HG03460 (cell line): ENCODE measurements at regions not wholly inside any gene's neighbourhood (a gene's known extent, or its start where the extent isn't known, plus 50 kb on each side); places are given as distances from the start of the nearest gene placed in this dataset.

ENCODE experiments used
- ATAC-seq: cut with Tn5 transposase; IDR thresholded peaks from one replicate; pipeline ENCODE4 v1.9.1; 2021; ENCODE audit not compliant: unreplicated experiment

DNA sequence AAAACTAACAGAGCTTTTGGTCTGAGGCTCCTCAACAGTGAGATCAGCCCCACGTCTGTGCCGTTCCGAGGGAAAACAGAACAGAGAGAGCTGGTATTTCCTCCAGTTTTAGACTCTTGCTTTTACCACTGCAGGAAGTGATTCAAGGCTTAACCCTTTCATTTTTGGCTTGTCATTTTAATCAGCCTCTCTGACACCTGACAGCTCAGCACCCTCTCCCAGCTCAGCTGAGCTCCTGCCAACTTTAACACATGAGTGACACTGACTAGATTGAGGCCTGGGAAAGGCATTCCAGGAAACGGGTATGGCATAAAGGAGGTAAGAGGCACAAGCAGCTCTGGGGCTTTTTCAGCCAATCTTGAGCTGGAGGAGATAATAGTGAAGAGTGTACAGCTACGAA lies 239.4 kb upstream of the SKOR2 start:
- ATAC-seq: no peak

GRCh38 chr18:47485221-47485797 lies 233.8 kb upstream of the SKOR2 start:
- no peak for ATAC-seq

DNA sequence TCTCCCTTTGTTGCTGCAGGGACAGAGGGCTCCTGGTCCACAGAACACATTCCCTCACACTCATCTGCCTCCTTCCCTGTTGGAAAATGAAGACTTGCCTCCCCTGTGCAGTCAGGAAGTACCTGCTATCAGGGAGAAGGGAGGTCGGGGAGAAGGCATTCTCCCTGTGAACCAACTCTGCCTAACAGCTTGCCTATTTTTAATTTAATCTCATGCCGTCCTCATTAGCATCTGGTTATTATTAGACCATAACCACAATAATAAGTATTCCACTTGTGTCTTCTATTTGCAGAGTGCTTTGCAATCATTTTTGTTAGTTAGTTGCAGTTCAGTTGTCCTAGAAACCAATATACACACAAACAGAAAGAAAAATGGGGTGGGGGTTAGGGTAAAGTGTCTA lies 232.6 kb upstream of the SKOR2 start:
- no peak for ATAC-seq

- no peak for ATAC-seq
Measured at GRCh38 chr18:47480166-47480565, 228.7 kb upstream of the SKOR2 start.

- no peak for ATAC-seq
Measured at GRCh38 chr18:47471784-47472183, 220.3 kb upstream of the SKOR2 start.

DNA sequence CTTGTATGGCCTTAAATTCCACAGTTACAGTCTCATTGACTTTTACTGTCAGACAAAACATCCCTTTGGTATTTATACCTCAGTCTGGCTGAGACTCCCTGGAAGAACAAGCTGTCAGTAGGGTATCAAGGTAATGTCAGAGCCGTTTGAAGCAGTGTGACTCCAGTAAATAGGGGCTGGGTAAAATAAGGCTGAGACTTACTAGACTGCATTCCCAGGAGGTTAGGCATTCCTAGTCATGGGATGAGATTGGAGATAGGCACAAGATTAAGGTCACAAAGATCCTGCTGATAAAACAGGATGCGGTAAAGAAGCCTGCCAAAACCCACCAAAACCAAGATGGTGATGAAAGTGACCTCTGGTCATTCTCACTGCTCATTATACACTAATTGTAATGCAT lies 219.5 kb upstream of the SKOR2 start:
- ATAC-seq: no peak

- ATAC-seq: no peak
Measured at GRCh38 chr18:47469576-47469975, 218.1 kb upstream of the SKOR2 start.

- ATAC-seq: no peak
Measured at GRCh38 chr18:47461977-47462376, 210.5 kb upstream of the SKOR2 start.

GRCh38 chr18:47461406-47461948 lies 210.0 kb upstream of the SKOR2 start:
- ATAC-seq: no peak

- ATAC-seq: no peak
Measured at GRCh38 chr18:47458483-47458882, 207.0 kb upstream of the SKOR2 start.

DNA sequence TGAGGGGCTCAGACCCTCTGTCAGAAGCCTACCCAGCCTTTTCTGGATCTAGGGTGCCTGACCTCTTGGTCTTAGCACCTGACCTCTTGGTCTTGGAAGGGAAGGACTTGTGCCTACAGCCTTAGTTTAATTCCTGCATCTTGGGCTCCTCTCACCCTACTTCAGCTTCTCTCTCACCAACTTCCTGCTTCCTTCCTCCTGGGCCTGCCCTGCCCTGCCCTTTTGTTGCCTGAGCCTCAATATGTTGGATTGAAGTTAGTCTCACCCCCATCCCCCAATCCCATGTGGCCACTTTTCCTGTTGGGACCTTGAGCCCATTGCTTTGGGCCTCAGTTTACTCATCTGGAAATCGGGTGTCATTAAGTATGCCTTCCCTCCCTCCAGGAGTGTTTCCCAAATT lies 206.2 kb upstream of the SKOR2 start:
- ATAC-seq: no peak

GRCh38 chr18:47453038-47453437 lies 201.6 kb upstream of the SKOR2 start:
- ATAC-seq: no peak

- ATAC-seq: no peak
Measured at GRCh38 chr18:47448956-47449355, 197.5 kb upstream of the SKOR2 start.

DNA sequence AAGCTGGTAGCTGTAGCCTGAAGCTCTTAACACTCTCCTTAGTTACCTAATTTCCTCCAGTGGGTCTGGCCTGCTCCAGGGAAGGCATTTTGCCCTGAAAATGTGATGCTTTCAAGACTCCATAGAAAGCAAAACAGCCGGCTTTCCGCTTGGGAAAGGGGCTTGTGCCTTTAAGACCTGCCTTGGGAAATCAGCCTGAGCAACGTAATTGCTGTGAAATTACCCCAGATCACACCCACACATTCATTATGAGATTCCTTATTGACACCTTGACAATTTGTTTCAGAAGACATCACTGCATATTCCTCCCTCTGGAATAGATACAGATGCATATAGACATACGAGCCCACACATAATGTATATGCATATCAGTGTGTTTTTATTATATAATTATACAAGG lies 190.5 kb upstream of the SKOR2 start:
- ATAC-seq: no peak

- no peak for ATAC-seq
Measured at GRCh38 chr18:47438001-47438400, 186.5 kb upstream of the SKOR2 start.

GRCh38 chr18:47436871-47437270 lies 185.4 kb upstream of the SKOR2 start:
- no peak for ATAC-seq

DNA sequence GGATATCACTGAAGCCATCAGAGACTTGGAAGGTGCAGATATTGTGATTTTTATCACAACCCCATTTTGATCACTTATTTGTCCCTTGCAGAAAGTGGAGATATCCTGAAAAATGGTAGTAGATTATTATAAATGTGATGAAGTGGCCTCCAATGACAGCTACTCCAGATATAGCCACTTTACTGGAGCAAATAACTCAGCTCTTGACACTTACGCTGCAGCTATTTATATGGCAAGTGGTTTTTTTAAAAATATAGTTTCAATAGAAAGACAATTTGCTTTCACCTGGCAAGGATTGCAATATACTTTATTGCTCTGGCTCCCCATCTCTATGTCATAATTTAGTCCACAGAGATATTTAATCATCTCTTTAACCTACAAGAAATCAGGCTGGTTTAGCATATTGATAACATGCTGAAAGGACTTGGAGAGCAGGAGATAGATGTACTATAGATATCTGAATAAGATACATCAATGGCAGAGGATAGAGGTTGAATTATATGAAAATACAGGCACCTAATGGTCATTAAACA lies 182.8 kb upstream of the SKOR2 start:
- ATAC-seq: no peak

DNA sequence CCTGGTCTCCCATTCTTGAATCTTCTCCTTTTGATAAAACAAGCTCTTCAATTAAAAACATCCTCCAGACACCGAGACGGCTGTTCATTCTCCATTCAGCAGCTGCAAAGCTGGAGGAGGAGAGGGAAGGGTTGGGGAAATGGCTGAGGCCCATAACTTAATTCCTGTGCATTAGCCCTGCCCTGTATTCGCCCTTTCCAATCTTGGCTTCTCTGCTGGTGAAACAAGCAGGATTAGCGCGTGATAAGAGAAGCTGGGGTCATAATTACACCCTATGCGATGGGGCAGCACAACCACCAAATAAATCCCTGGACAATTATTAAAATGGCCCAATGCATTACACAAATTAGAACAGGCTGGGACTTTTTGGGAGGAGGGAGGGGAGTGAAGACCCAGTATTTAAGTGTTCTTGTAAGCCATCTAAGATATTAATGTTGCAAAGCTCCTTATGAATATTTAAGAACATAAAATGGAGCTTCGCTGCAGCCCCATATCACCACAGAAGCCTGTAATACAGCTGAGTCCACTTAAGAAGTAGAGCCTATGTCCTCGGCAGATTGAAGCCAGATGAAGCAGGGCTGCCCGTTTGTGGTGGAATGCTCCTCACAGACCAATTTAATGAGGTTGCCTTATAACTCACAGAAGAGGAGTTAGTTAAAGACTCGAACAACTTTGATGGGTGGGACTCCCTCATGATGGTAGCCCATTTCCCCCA lies 176.6 kb upstream of the SKOR2 start:
- ATAC-seq: no peak

- no peak for ATAC-seq
Measured at GRCh38 chr18:47427072-47427471, 175.6 kb upstream of the SKOR2 start.

DNA sequence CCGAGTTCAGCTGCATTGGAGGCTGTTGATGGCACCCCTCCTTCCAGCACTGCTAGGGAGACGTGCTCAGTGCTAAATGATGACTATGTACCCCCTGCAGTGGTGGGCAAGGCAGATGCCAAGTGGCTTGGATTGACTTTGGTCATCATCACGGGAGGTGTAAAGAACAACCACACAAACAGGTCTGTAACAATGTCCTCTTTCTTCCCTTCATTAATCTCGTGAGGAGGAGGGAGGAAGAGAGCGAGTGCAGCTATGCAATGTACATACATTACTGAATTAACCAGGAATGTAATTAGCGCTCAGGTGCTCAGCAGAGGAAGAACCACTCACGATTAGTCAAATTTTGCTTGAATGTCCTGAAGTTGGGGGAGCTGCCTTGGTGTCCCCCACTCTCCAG lies 173.9 kb upstream of the SKOR2 start:
- no peak for ATAC-seq

DNA sequence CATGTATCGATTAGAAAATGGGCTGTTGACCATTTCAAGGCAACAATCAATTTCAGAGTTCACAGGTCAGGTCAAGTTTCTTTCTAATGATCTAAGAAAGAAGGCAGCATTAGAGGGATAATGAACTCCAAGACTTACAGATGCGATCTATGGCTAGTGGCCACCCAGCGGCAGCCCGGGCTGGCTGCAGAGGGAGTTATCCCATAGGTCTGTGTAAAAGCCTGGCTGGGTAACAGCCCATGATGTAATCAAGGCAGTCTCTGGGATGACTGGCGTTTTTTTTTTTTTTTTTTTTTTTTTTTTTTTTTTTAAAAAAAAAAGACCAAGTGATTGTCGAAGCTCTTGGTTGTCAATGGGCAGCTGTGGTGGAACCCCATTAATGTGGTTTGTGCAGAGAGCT lies 171.1 kb upstream of the SKOR2 start:
- ATAC-seq: no peak

DNA sequence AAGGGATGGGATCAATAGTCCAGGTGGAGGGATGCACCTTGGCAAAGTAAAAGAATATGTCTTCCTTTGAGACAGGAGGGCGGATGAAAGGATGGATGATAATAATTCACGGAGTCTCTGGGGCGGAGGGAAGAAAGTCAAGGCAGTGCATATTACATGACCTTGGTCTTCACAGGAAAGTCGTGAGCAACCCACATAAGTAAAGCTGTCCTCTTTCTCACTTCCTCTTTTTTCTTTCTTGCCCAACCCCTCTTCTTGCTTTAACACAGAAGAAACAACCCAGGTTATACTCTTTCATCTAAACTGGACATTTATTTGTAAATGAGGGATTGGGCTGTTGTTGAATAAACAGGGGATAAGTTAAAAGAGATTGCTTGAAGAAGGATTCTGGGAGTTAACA lies 168.7 kb upstream of the SKOR2 start:
- ATAC-seq: no peak

DNA sequence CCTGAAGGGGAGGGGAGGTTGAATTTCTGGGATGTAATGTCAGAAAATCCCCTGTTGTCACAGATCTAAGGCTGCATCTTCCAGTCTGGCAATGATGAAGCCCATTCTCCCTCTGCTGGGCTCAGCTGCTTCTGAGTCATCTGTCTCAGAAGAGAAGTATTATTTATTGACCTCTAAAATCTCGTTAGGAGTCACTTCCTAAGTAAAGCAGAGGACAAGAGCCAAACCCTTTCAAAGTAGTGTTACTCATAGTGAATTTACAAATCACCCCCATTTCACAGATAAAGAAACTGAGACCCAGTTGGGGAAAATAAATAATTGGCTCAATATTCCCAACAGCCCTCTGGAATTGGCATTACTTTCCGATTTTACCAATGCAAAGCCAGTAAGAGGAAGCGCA lies 167.3 kb upstream of the SKOR2 start:
- no peak for ATAC-seq
